Uterus (tissue), 2 donors: ENCODE measurements at regions not wholly inside any gene's neighbourhood (a gene's known extent, or its start where the extent isn't known, plus 50 kb on each side); places are given as distances from the start of the nearest gene placed in this dataset.

Experiments used
- POLR2A ChIP-seq, 2 donors: fragments of 450-650 bp; IDR thresholded peaks; one replicate each; pipeline ENCODE4 v1.6.1; 2016; ENCODE audit warnings: antibody characterized with exemption in 2 of 2, mild to moderate bottlenecking in 1 of 2, moderate library complexity in 1 of 2
- TF ChIP-seq, protein P1 (sequence below), 4 experiments: fragments of 200-600 bp in 2 of 4; fragments of 450-650 bp in 2 of 4; sonication (generic) in 2 of 4; IDR thresholded peaks; one replicate each; pipeline ENCODE4 v1.5.1; 2016 to 2019; ENCODE audit warnings: antibody characterized with exemption in 4 of 4, mild to moderate bottlenecking in 2 of 4, moderate library complexity in 1 of 4

DNA sequence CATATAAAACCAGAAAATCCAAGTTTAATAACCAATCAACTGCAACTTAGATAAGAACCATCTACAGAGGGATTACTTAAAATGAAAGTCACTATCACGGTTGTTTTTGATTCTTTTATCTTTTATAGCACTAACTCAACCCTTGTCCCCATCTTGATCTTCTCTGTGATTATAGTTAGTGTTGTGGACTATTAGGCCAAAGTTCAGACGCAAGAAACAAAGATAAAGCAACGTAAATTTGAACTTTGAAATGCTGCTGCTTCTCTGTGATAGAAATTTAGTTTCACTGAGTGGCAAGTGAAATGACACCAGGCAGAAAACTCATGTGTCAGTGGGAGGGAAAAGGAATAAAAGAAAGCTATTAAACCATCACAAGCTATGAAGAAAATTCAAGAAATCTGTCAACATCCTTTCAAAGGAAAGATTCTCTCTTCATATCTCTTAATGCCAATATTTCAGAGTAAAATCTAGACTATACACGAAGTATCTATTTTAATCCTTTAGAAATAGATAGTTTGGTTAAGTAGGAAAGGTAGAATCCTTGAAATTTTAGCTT is 71.8 kb upstream of the MALRD1 start:
- TF ChIP-seq, protein P1, sequence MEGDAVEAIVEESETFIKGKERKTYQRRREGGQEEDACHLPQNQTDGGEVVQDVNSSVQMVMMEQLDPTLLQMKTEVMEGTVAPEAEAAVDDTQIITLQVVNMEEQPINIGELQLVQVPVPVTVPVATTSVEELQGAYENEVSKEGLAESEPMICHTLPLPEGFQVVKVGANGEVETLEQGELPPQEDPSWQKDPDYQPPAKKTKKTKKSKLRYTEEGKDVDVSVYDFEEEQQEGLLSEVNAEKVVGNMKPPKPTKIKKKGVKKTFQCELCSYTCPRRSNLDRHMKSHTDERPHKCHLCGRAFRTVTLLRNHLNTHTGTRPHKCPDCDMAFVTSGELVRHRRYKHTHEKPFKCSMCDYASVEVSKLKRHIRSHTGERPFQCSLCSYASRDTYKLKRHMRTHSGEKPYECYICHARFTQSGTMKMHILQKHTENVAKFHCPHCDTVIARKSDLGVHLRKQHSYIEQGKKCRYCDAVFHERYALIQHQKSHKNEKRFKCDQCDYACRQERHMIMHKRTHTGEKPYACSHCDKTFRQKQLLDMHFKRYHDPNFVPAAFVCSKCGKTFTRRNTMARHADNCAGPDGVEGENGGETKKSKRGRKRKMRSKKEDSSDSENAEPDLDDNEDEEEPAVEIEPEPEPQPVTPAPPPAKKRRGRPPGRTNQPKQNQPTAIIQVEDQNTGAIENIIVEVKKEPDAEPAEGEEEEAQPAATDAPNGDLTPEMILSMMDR (IDR thresholded peaks at IDR 0.05): no peak
- no peak for TF ChIP-seq POLR2A (IDR thresholded peaks at IDR 0.05)
